ENCODE measurements at regions not wholly inside any gene's neighbourhood (a gene's known extent, or its start where the extent isn't known, plus 50 kb on each side); places are given as distances from the start of the nearest gene placed in this dataset.

GRCh38 chr18:9008200-9008708 is 94.2 kb upstream of the NDUFV2 start:
- Histone ChIP-seq H3K4me3 (ENCODE audit: low read length in 3 of 3) (no peak overlapping the region), H3K4me1 (ENCODE audit: control insufficient read depth in 2 of 3, insufficient read depth in 2 of 3, low read depth in 1 of 3, low read length in 3 of 3) (no peaks in the 10 kb centered on the region), H3K9ac (ENCODE audit: low read length in 3 of 3) (no peak overlapping the region), H3K27ac (ENCODE audit: low read depth in 2 of 2, low read length in 2 of 2) (no peak overlapping the region), H3K9me3 (ENCODE audit: control insufficient read depth in 2 of 3, insufficient read depth in 1 of 3, low read length in 3 of 3) (no peaks in the 10 kb centered on the region), H3K27me3 (ENCODE audit: control insufficient read depth, insufficient read depth, low read length) (no peaks in the 10 kb centered on the region), H3K36me3 (ENCODE audit: control insufficient read depth in 2 of 3, insufficient read depth in 3 of 3, low read length in 3 of 3) (no peaks in the 10 kb centered on the region)
- intact Hi-C loops (cut with DNase I): no loop called here
- TF ChIP-seq, protein P1, sequence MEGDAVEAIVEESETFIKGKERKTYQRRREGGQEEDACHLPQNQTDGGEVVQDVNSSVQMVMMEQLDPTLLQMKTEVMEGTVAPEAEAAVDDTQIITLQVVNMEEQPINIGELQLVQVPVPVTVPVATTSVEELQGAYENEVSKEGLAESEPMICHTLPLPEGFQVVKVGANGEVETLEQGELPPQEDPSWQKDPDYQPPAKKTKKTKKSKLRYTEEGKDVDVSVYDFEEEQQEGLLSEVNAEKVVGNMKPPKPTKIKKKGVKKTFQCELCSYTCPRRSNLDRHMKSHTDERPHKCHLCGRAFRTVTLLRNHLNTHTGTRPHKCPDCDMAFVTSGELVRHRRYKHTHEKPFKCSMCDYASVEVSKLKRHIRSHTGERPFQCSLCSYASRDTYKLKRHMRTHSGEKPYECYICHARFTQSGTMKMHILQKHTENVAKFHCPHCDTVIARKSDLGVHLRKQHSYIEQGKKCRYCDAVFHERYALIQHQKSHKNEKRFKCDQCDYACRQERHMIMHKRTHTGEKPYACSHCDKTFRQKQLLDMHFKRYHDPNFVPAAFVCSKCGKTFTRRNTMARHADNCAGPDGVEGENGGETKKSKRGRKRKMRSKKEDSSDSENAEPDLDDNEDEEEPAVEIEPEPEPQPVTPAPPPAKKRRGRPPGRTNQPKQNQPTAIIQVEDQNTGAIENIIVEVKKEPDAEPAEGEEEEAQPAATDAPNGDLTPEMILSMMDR (IDR thresholded peaks at IDR 0.05; ENCODE audit: borderline replicate concordance, extremely low read depth, insufficient read depth): no peak
- DNase-seq (no peak), FAIRE-seq (no peak)

- intact Hi-C loops (cut with DNase I): no loop called here
- Histone ChIP-seq H3K9ac (ENCODE audit: low read length in 3 of 3) (no peak overlapping the region), H3K27me3 (ENCODE audit: control insufficient read depth, insufficient read depth, low read length) (no peaks in the 10 kb centered on the region), H3K36me3 (ENCODE audit: control insufficient read depth in 2 of 3, insufficient read depth in 3 of 3, low read length in 3 of 3) (no peaks in the 10 kb centered on the region), H3K27ac (ENCODE audit: low read depth in 2 of 2, low read length in 2 of 2) (no peak overlapping the region), H3K9me3 (ENCODE audit: control insufficient read depth in 2 of 3, insufficient read depth in 1 of 3, low read length in 3 of 3) (no peaks in the 10 kb centered on the region), H3K4me1 (ENCODE audit: control insufficient read depth in 2 of 3, insufficient read depth in 2 of 3, low read depth in 1 of 3, low read length in 3 of 3) (no peaks in the 10 kb centered on the region), H3K4me3 (ENCODE audit: low read length in 3 of 3) (no peak overlapping the region)
- FAIRE-seq: no peak
- no peak for DNase-seq
- TF ChIP-seq, protein P1 (IDR thresholded peaks at IDR 0.05; ENCODE audit: borderline replicate concordance, extremely low read depth, insufficient read depth): no peak
Measured at GRCh38 chr18:9008709-9009635, 93.5 kb upstream of the NDUFV2 start.

- H3K9me3 ChIP-seq (ENCODE audit: control insufficient read depth in 2 of 3, insufficient read depth in 1 of 3, low read length in 3 of 3): no peaks in the 10 kb centered on the region
- no peak overlapping the region for H3K9ac ChIP-seq (ENCODE audit: low read length in 3 of 3)
- no peak overlapping the region for H3K4me3 ChIP-seq (ENCODE audit: low read length in 3 of 3)
- no peaks in the 10 kb centered on the region for H3K4me1 ChIP-seq (ENCODE audit: control insufficient read depth in 2 of 3, insufficient read depth in 2 of 3, low read depth in 1 of 3, low read length in 3 of 3)
- intact Hi-C loops (cut with DNase I): no loop called here
- no peaks in the 10 kb centered on the region for H3K27me3 ChIP-seq (ENCODE audit: control insufficient read depth, insufficient read depth, low read length)
- TF ChIP-seq, protein P1 (IDR thresholded peaks at IDR 0.05; ENCODE audit: borderline replicate concordance, extremely low read depth, insufficient read depth): no peak
- no peak for DNase-seq
- FAIRE-seq: no peak
- no peak overlapping the region for H3K27ac ChIP-seq (ENCODE audit: low read depth in 2 of 2, low read length in 2 of 2)
- H3K36me3 ChIP-seq (ENCODE audit: control insufficient read depth in 2 of 3, insufficient read depth in 3 of 3, low read length in 3 of 3): no peaks in the 10 kb centered on the region
Measured at GRCh38 chr18:9009703-9010488, 92.6 kb upstream of the NDUFV2 start.
